Neural progenitor cell (in vitro differentiated cells): ENCODE measurements at regions not wholly inside any gene's neighbourhood (a gene's known extent, or its start where the extent isn't known, plus 50 kb on each side); places are given as distances from the start of the nearest gene placed in this dataset.

Experiments
- CTCF ChIP-seq: fragments of 200-600 bp; sonication (generic); IDR thresholded peaks from 2 replicates; pipeline ENCODE4 v1.5.1; 2017; ENCODE audit warnings: antibody characterized with exemption, mild to moderate bottlenecking
- EZH2 ChIP-seq: fragments of 200-600 bp; sonication (generic); IDR thresholded peaks from 2 replicates; pipeline ENCODE4 v1.6.1; 2017; ENCODE audit warnings: antibody characterized with exemption, mild to moderate bottlenecking, moderate library complexity
- EZH2phosphoT487 ChIP-seq: fragments of 200-600 bp; sonication (generic); IDR thresholded peaks from 2 replicates; pipeline ENCODE4 v1.6.1; 2017; ENCODE audit warnings: antibody characterized with exemption

- no peak for TF ChIP-seq CTCF
- TF ChIP-seq EZH2phosphoT487, result no peak
- no peak for TF ChIP-seq EZH2
These were observed 497.5 kb upstream of the RGMB start for GRCh38 chr5:98275980-98276379.
